ENCODE measurements at regions not wholly inside any gene's neighbourhood (a gene's known extent, or its start where the extent isn't known, plus 50 kb on each side); places are given as distances from the start of the nearest gene placed in this dataset.

DNA sequence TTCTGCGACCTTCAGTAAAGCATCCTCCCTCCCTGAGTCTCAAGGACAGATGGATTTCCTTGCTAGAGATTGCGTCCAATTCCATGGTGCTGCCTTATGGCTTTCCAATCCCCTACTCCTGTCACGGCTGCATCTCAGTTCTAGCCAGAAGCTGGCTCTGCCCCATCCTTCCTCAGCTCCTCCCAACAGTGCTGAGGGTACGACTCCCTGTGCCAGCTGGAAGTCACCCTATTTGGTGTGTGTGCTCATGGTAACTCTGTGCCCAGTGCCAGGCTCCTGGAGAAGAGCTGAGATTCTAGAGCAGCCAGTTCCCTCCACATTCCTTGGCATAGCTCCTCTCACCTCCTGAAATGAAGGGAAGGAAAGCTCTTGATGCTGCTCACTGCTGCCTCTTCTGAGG, 185.0 kb upstream of the PODXL start:
- H3K9me3 Mint-ChIP-seq (ENCODE audit: unreplicated experiment): no peaks in the 10 kb centered on the region
- no peaks in the 10 kb centered on the region for H3K27me3 Mint-ChIP-seq (ENCODE audit: unreplicated experiment)
- TF ChIP-seq, protein P1, sequence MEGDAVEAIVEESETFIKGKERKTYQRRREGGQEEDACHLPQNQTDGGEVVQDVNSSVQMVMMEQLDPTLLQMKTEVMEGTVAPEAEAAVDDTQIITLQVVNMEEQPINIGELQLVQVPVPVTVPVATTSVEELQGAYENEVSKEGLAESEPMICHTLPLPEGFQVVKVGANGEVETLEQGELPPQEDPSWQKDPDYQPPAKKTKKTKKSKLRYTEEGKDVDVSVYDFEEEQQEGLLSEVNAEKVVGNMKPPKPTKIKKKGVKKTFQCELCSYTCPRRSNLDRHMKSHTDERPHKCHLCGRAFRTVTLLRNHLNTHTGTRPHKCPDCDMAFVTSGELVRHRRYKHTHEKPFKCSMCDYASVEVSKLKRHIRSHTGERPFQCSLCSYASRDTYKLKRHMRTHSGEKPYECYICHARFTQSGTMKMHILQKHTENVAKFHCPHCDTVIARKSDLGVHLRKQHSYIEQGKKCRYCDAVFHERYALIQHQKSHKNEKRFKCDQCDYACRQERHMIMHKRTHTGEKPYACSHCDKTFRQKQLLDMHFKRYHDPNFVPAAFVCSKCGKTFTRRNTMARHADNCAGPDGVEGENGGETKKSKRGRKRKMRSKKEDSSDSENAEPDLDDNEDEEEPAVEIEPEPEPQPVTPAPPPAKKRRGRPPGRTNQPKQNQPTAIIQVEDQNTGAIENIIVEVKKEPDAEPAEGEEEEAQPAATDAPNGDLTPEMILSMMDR (IDR thresholded peaks at IDR 0.05; ENCODE audit: partially characterized antibody, unreplicated experiment): no peak
- peaks cover 7% of the 10 kb centered on the region for H3K36me3 Mint-ChIP-seq (ENCODE audit: unreplicated experiment)
- no peaks in the 10 kb centered on the region for H3K4me1 Mint-ChIP-seq (ENCODE audit: low read depth, unreplicated experiment)
- no peak for DNase-seq
- no peak overlapping the region for H3K27ac Mint-ChIP-seq (ENCODE audit: unreplicated experiment)
- no peak overlapping the region for H3K4me3 Mint-ChIP-seq (ENCODE audit: unreplicated experiment)

DNA sequence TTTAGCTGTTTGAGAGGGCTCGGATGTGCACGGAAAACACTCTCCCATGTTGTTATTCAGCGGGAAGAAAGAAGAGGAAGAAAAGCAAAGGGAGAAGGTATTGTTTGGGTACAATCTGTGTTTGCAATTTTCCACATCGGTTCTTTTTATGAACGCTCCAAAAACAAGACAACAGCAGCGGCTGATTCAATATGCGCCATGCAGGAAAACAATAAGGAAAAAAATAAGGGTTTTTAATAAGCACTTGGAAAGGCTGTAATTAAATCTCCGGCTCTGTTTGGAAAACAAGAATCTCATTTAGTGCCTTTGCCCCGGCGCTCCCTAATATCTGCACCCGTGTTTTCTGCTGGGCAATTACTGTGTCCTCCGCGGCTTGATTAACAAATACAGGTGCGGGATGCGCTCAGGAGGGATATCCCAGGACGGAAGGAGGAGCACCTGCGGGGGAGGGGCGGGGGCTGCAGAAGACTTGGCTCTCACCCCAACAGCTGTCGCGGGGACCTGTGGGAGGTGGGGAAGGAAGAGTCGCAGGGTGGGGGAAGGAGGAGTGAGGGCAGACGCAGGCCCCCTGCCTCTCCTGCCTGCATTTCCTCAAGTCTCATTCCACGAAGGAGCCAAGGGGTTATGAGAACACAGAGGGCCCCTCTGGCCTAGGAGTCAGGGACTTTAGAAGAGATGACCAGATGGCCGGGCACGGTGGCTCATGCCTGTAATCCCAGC, 181.5 kb upstream of the PODXL start:
- Mint-ChIP-seq H3K4me3 (ENCODE audit: unreplicated experiment) (no peak overlapping the region), H3K9me3 (ENCODE audit: unreplicated experiment) (no peaks in the 10 kb centered on the region), H3K27ac (ENCODE audit: unreplicated experiment) (no peak overlapping the region), H3K36me3 (ENCODE audit: unreplicated experiment) (peaks cover 7% of the 10 kb centered on the region), H3K27me3 (ENCODE audit: unreplicated experiment) (peaks cover 1% of the 10 kb centered on the region), H3K4me1 (ENCODE audit: low read depth, unreplicated experiment) (no peaks in the 10 kb centered on the region)
- TF ChIP-seq, protein P1 (IDR thresholded peaks at IDR 0.05; ENCODE audit: partially characterized antibody, unreplicated experiment): no peak
- no peak for DNase-seq

DNA sequence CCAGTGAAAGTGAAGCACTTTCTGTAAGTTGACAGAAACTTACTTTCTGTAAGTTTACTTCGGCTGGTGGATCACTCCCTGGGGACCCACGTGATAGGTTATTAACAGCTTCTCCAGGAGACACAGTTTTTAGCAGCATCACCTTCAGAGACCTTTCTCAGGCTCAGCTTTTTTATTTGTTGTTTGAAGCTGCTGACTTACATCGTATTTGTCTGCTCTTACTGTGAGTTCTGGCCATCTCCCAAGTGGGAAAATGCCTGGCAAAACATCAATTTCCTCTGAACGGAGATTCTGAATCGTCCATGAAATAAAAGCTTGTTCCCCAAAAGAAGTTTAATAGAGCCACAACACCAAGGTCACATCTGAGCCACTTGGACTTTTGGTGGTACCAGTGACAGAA, 178.7 kb upstream of the PODXL start:
- Mint-ChIP-seq H3K36me3 (ENCODE audit: unreplicated experiment) (peaks cover 7% of the 10 kb centered on the region), H3K27me3 (ENCODE audit: unreplicated experiment) (peaks cover 4% of the 10 kb centered on the region), H3K27ac (ENCODE audit: unreplicated experiment) (no peak overlapping the region), H3K9me3 (ENCODE audit: unreplicated experiment) (peaks cover 3% of the 10 kb centered on the region), H3K4me3 (ENCODE audit: unreplicated experiment) (no peak overlapping the region), H3K4me1 (ENCODE audit: low read depth, unreplicated experiment) (no peaks in the 10 kb centered on the region)
- DNase-seq: no peak
- TF ChIP-seq, protein P1 (IDR thresholded peaks at IDR 0.05; ENCODE audit: partially characterized antibody, unreplicated experiment): no peak

DNA sequence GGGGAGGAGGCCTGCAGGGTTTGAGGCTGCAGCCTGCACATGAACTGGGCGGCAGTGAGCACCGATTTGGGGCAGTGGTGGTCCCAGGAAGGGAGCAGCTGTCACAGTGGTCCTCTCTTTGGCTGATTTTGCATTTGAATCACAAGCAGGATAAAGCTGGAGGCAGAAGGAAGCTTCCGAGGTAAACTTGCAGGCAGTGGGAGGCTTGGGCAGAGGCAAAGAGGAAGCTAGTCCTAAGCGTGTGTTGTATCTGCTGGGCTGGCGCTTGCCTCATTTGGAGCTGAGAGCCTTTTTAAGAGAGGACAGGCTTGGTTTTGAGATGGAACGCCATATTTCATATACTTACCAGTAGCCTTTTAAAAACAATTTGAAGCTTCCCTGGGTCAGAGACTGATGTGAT, 177.2 kb upstream of the PODXL start:
- Mint-ChIP-seq H3K9me3 (ENCODE audit: unreplicated experiment) (peaks cover 3% of the 10 kb centered on the region), H3K4me1 (ENCODE audit: low read depth, unreplicated experiment) (no peaks in the 10 kb centered on the region), H3K27ac (ENCODE audit: unreplicated experiment) (no peak overlapping the region), H3K36me3 (ENCODE audit: unreplicated experiment) (peaks cover 12% of the 10 kb centered on the region), H3K4me3 (ENCODE audit: unreplicated experiment) (no peak overlapping the region), H3K27me3 (ENCODE audit: unreplicated experiment) (peaks cover 7% of the 10 kb centered on the region)
- TF ChIP-seq, protein P1 (IDR thresholded peaks at IDR 0.05; ENCODE audit: partially characterized antibody, unreplicated experiment): no peak
- no peak for DNase-seq

DNA sequence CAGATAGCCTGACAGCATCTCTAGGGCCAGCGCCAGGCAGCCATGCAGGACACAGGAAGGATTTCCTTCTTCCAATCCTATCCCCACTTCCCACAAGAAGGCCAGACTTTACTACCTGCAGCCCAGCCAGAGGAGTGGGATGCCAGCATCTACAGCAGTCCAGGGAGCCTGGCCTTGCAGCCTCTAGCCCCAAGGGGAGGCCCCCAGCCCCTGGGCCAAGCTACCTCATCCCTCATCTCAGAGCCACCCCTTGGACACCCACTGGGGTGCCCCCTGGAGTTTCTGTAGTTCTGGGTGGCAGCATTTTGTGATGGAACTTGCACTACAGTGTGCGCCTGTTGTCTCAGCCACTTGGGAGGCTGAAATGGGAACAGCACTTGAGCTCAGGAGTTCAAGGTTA, 170.8 kb upstream of the PODXL start:
- Mint-ChIP-seq H3K4me1 (ENCODE audit: low read depth, unreplicated experiment) (no peaks in the 10 kb centered on the region), H3K36me3 (ENCODE audit: unreplicated experiment) (peaks cover 9% of the 10 kb centered on the region), H3K4me3 (ENCODE audit: unreplicated experiment) (no peak overlapping the region), H3K27ac (ENCODE audit: unreplicated experiment) (no peak overlapping the region), H3K9me3 (ENCODE audit: unreplicated experiment) (peaks cover 3% of the 10 kb centered on the region), H3K27me3 (ENCODE audit: unreplicated experiment) (peaks cover 6% of the 10 kb centered on the region)
- TF ChIP-seq, protein P1 (IDR thresholded peaks at IDR 0.05; ENCODE audit: partially characterized antibody, unreplicated experiment): no peak
- DNase-seq: no peak
